Breast epithelium (tissue), 3 donors: ENCODE measurements at regions not wholly inside any gene's neighbourhood (a gene's known extent, or its start where the extent isn't known, plus 50 kb on each side); places are given as distances from the start of the nearest gene placed in this dataset.

Experiments used
- CTCF ChIP-seq, 3 donors: fragments of 450-650 bp; IDR thresholded peaks; one replicate each; pipeline ENCODE4 v1.5.1; 2016 to 2017; ENCODE audit warnings: antibody characterized with exemption in 3 of 3, mild to moderate bottlenecking in 3 of 3, moderate library complexity in 3 of 3
- POLR2A ChIP-seq: fragments of 450-650 bp; IDR thresholded peaks from one replicate; pipeline ENCODE4 v1.6.1; 2016; ENCODE audit warnings: antibody characterized with exemption, mild to moderate bottlenecking, moderate library complexity
- POLR2AphosphoS5 ChIP-seq, 3 donors: sonication (generic); formaldehyde crosslinking; IDR thresholded peaks; one replicate each; pipeline ENCODE4 v1.6.1; 2017; ENCODE audit warnings: antibody characterized with exemption in 3 of 3

- TF ChIP-seq CTCF (IDR thresholded peaks at IDR 0.05) (no peak), POLR2A (no peak), POLR2AphosphoS5 (IDR thresholded peaks at IDR 0.05) (no peak)
Observed at GRCh38 chr21:35172231-35172630, 123.1 kb upstream of the RUNX1 start.
